Keratinocyte (primary cell): ENCODE measurements at regions not wholly inside any gene's neighbourhood (a gene's known extent, or its start where the extent isn't known, plus 50 kb on each side); places are given as distances from the start of the nearest gene placed in this dataset.

Source experiments
- DNase-seq: peaks from one replicate; pipeline ENCODE4 v3.0.0-alpha.2; 2011; ENCODE audit warnings: low read depth, missing footprints, low spot score
- FAIRE-seq: peaks from 2 replicates; lab custom pipeline; 2011; peaks lifted over from hg19 to GRCh38; lab: Jason Lieb, UNC
- H2AFZ ChIP-seq: 2 replicates; pipeline ENCODE4 v1.6.0; 2012; ENCODE audit warnings: low read length, control low read depth, inconsistent platforms; ENCODE audit not compliant: control insufficient read depth
- H3K27ac ChIP-seq: 2 replicates; pipeline ENCODE4 v1.5.1; 2011; ENCODE audit warnings: low read length; ENCODE audit not compliant: control insufficient read depth, insufficient read depth
- H3K27me3 ChIP-seq: 3 replicates; pipeline ENCODE4 v1.6.0; 2011; ENCODE audit warnings: low read length; ENCODE audit not compliant: control insufficient read depth, insufficient read depth; ENCODE audit errors: extremely low read depth
- H3K36me3 ChIP-seq, 2 experiments: 2 replicates in 1 of 2; 3 replicates in 1 of 2; pipeline ENCODE4 v1.5.1; 2011; ENCODE audit warnings: low read length in 2 of 2, mild to moderate bottlenecking in 1 of 2; ENCODE audit not compliant: control insufficient read depth in 2 of 2, insufficient read depth in 2 of 2; ENCODE audit errors: extremely low read depth in 1 of 2
- H3K4me1 ChIP-seq: 3 replicates; pipeline ENCODE4 v1.5.1; 2011; ENCODE audit warnings: low read length; ENCODE audit not compliant: control insufficient read depth, insufficient read depth; ENCODE audit errors: extremely low read depth
- H3K4me2 ChIP-seq: 3 replicates; pipeline ENCODE4 v1.6.0; 2011; ENCODE audit warnings: low read depth, low read length; ENCODE audit not compliant: control insufficient read depth, insufficient read depth; ENCODE audit errors: extremely low read depth
- H3K4me3 ChIP-seq, 3 experiments: fragments of 200-600 bp in 1 of 3; sonication (generic) in 1 of 3; 2 replicates in 2 of 3; 3 replicates in 1 of 3; pipeline ENCODE4 v1.5.1; 2011 to 2016; ENCODE audit warnings: low read length in 3 of 3, mild to moderate bottlenecking in 3 of 3, control low read depth in 2 of 3, inconsistent platforms in 1 of 3, low read depth in 1 of 3, mixed read lengths in 1 of 3, mixed run types in 1 of 3, moderate library complexity in 1 of 3; ENCODE audit not compliant: control insufficient read depth in 2 of 3, insufficient read depth in 2 of 3; ENCODE audit errors: extremely low read depth in 1 of 3
- H3K79me2 ChIP-seq: 2 replicates; pipeline ENCODE4 v1.6.0; 2012; ENCODE audit warnings: low read length; ENCODE audit not compliant: control insufficient read depth, insufficient read depth
- H3K9ac ChIP-seq: 3 replicates; pipeline ENCODE4 v1.6.0; 2011; ENCODE audit warnings: low read length; ENCODE audit not compliant: control insufficient read depth, insufficient read depth; ENCODE audit errors: extremely low read depth
- H3K9me1 ChIP-seq: 3 replicates; pipeline ENCODE4 v1.6.0; 2011; ENCODE audit warnings: low read length; ENCODE audit not compliant: control insufficient read depth, insufficient read depth; ENCODE audit errors: extremely low read depth
- H3K9me3 ChIP-seq: 2 replicates; pipeline ENCODE4 v1.5.1; 2012; ENCODE audit warnings: low read depth, low read length; ENCODE audit not compliant: control insufficient read depth
- H4K20me1 ChIP-seq: 3 replicates; pipeline ENCODE4 v1.6.0; 2011; ENCODE audit warnings: low read length; ENCODE audit not compliant: control insufficient read depth, insufficient read depth; ENCODE audit errors: extremely low read depth
- CTCF ChIP-seq, 3 experiments: IDR thresholded peaks in 1 of 3; conservative IDR thresholded peaks in 1 of 3; optimal IDR thresholded peaks in 1 of 3; 2 replicates in 2 of 3; 3 replicates in 1 of 3; pipeline versions ENCODE3 to v1.5.1; 2011; ENCODE audit warnings: low read length in 3 of 3, mild to moderate bottlenecking in 3 of 3, moderate library complexity in 2 of 3, control low read depth in 1 of 3, inconsistent platforms in 1 of 3; ENCODE audit not compliant: insufficient read depth in 2 of 3; ENCODE audit errors: extremely low read depth in 1 of 3
- EZH2 ChIP-seq: IDR thresholded peaks from one replicate; pipeline ENCODE4 v1.6.1; 2012; ENCODE audit warnings: inconsistent platforms, mild to moderate bottlenecking, low read length, moderate library complexity
- dilution Hi-C: fragments of 300-500 bp; cut with MboI; formaldehyde crosslinking; loops from one replicate; pipeline ENCODE4 v1.7.0; 2020; ENCODE audit warnings: low sequenced_read_pairs; ENCODE audit not compliant: extremely low pct_ligation_motif_present

GRCh38 chr2:155643056-155643775 lies 689.3 kb downstream of the NR4A2 start:
- no peaks in the 10 kb centered on the region for H3K9me1 ChIP-seq
- no peak overlapping the region for H3K9ac ChIP-seq
- H3K4me2 ChIP-seq, result no peak overlapping the region
- no peak for TF ChIP-seq CTCF (optimal IDR thresholded peaks at IDR 0.05 in 1 of 3, IDR thresholded peaks at IDR 0.05 in 1 of 3, conservative IDR thresholded peaks at IDR 0.05 in 1 of 3; ENCODE audit: extremely low read depth in 1 of 3, insufficient read depth in 2 of 3, low read length in 3 of 3)
- TF ChIP-seq EZH2, result no peak
- FAIRE-seq, result no peak
- H3K79me2 ChIP-seq, result no peaks in the 10 kb centered on the region
- H3K27me3 ChIP-seq, result no peaks in the 10 kb centered on the region
- dilution Hi-C loops, result no loop called here
- no peak overlapping the region for H2AFZ ChIP-seq
- no peaks in the 10 kb centered on the region for H4K20me1 ChIP-seq
- H3K36me3 ChIP-seq, result no peaks in the 10 kb centered on the region
- no peaks in the 10 kb centered on the region for H3K9me3 ChIP-seq
- DNase-seq, result no peak
- no peaks in the 10 kb centered on the region for H3K4me1 ChIP-seq
- no peak overlapping the region for H3K4me3 ChIP-seq
- no peak overlapping the region for H3K27ac ChIP-seq

GRCh38 chr2:155633887-155634570 lies 698.5 kb downstream of the NR4A2 start:
- no peak for DNase-seq

More at GRCh38 chr2:155633887-155634570, 698.5 kb downstream of the NR4A2 start:
- H3K79me2 ChIP-seq, result no peaks in the 10 kb centered on the region
- no peaks in the 10 kb centered on the region for H3K9me3 ChIP-seq
- H4K20me1 ChIP-seq, result no peaks in the 10 kb centered on the region
- no peaks in the 10 kb centered on the region for H3K36me3 ChIP-seq
- H3K27ac ChIP-seq, result no peak overlapping the region
- H3K4me2 ChIP-seq, result no peak overlapping the region
- no peak for FAIRE-seq
- dilution Hi-C loops, result no loop called here
- no peaks in the 10 kb centered on the region for H3K27me3 ChIP-seq
- TF ChIP-seq CTCF (optimal IDR thresholded peaks at IDR 0.05 in 1 of 3, IDR thresholded peaks at IDR 0.05 in 1 of 3, conservative IDR thresholded peaks at IDR 0.05 in 1 of 3; ENCODE audit: extremely low read depth in 1 of 3, insufficient read depth in 2 of 3, low read length in 3 of 3) (no peak), EZH2 (no peak)
- H3K9ac ChIP-seq, result no peak overlapping the region
- no peaks in the 10 kb centered on the region for H3K4me1 ChIP-seq
- H2AFZ ChIP-seq, result no peak overlapping the region
- H3K4me3 ChIP-seq, result no peak overlapping the region
- no peaks in the 10 kb centered on the region for H3K9me1 ChIP-seq
